SK-N-MC (cell line): ENCODE measurements at regions not wholly inside any gene's neighbourhood (a gene's known extent, or its start where the extent isn't known, plus 50 kb on each side); places are given as distances from the start of the nearest gene placed in this dataset.

Experiments used
- DNase-seq: peaks from one replicate; pipeline ENCODE4 v3.0.0-alpha.2; 2011; ENCODE audit warnings: low read depth, low spot score
- H3K27ac ChIP-seq: fragments of 200-600 bp; sonication (generic); 2 replicates; pipeline ENCODE4 v1.5.1; 2016; ENCODE audit warnings: mixed run types
- H3K36me3 ChIP-seq: fragments of 200-600 bp; sonication (generic); 2 replicates; pipeline ENCODE4 v1.6.1; 2017; ENCODE audit warnings: antibody characterized with exemption, low read length, mixed read lengths; ENCODE audit not compliant: insufficient read depth
- H3K4me3 ChIP-seq: fragments of 200-600 bp; sonication (generic); 2 replicates; pipeline ENCODE4 v1.5.1; 2016
- H3K9ac ChIP-seq: fragments of 200-600 bp; sonication (generic); 2 replicates; pipeline ENCODE4 v1.8.0; 2017; ENCODE audit warnings: mixed run types, mixed read lengths; ENCODE audit not compliant: insufficient read length
- H3K9me3 ChIP-seq: fragments of 200-600 bp; sonication (generic); 2 replicates; pipeline ENCODE4 v1.6.1; 2017; ENCODE audit warnings: low read depth, mild to moderate bottlenecking, antibody characterized with exemption, low read length, moderate library complexity, mixed read lengths
- EZH2 ChIP-seq: fragments of 200-600 bp; sonication (generic); IDR thresholded peaks from one replicate; pipeline ENCODE4 v1.6.1; 2017; ENCODE audit warnings: antibody characterized with exemption
- FOXP2 ChIP-seq: optimal IDR thresholded peaks from 2 replicates; pipeline ENCODE3; 2011; ENCODE audit warnings: mild to moderate bottlenecking, moderate library complexity; ENCODE audit not compliant: insufficient read depth; ENCODE audit errors: extremely low read length, control extremely low read depth
- POLR2AphosphoS5 ChIP-seq: IDR thresholded peaks from 2 replicates; pipeline ENCODE4 v1.6.1; 2012; ENCODE audit warnings: mild to moderate bottlenecking, low read depth, low read length, borderline replicate concordance

- Histone ChIP-seq H3K9me3 (no peaks in the 10 kb centered on the region), H3K36me3 (no peaks in the 10 kb centered on the region), H3K27ac (no peak overlapping the region), H3K4me3 (no peak overlapping the region), H3K9ac (no peak overlapping the region)
- DNase-seq = no peak
- TF ChIP-seq EZH2 (no peak), POLR2AphosphoS5 (no peak), FOXP2 (no peak)
Observed at GRCh38 chr1:182126272-182126800, 64.8 kb upstream of the ZNF648 start.

DNA sequence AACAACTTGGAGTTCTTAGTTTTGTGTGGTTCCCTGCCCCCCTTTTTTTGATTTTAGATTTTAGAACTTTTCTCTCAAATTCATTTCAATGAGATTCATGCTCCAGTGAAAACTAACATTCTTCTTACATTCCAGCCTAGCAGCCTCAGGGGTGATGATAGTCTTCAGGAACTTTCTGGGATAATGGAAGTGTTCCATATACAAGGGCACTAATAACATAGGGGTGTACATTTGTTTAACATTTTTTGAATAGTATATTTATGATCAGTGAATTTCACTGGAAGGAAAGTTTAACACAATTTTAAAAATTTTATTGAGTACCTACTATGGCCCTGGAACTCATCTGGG lies 61.4 kb upstream of the ZNF648 start:
- no peak for DNase-seq
- TF ChIP-seq EZH2 (no peak), FOXP2 (no peak), POLR2AphosphoS5 (no peak)

DNA sequence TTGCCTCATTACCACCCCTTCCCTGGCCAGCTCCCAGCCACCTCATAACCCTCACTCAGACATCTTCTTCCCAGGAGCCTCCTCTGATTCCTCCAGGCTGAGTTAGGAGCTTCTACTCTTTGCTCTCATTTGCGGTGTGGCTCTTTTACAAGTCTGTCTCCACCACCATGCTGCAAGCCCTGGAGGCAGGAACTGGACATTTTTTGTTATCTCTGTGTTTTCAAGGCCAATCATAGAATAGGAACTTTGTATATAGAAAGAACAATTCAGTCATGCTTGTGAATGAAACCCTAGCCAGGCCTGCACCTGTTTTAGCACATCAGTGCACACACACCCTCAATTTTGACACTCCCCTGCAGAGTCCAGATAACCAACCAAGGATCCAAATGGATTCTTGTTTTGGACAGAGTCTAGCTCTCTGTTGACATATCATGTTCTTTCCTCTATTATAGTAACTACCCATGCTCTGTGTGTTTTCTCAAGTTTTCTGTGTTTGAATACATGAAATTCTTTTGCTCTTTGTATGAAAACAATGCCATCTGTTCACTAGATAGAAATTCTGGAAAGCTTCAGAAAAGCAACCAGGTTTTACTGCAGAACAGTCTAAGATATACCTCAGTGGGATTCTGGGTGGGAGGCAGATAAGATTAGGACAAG lies 60.9 kb upstream of the ZNF648 start:
- TF ChIP-seq POLR2AphosphoS5 (no peak), FOXP2 (no peak), EZH2 (no peak)
- Histone ChIP-seq H3K9me3 (no peaks in the 10 kb centered on the region), H3K27ac (no peak overlapping the region), H3K4me3 (no peak overlapping the region), H3K9ac (no peak overlapping the region), H3K36me3 (no peaks in the 10 kb centered on the region)
- no peak for DNase-seq

More for the DNA sequence above, 61.4 kb upstream of the ZNF648 start:
- no peaks in the 10 kb centered on the region for H3K9me3 ChIP-seq
- no peak overlapping the region for H3K27ac ChIP-seq
- no peak overlapping the region for H3K4me3 ChIP-seq
- no peaks in the 10 kb centered on the region for H3K36me3 ChIP-seq
- H3K9ac ChIP-seq = no peak overlapping the region

GRCh38 chr1:182121787-182122186 lies 60.3 kb upstream of the ZNF648 start:
- Histone ChIP-seq H3K27ac (no peak overlapping the region), H3K9ac (no peak overlapping the region), H3K9me3 (no peaks in the 10 kb centered on the region), H3K4me3 (no peak overlapping the region), H3K36me3 (no peaks in the 10 kb centered on the region)
- no peak for TF ChIP-seq POLR2AphosphoS5
- TF ChIP-seq FOXP2 = no peak
- DNase-seq = no peak

GRCh38 chr1:182120411-182121258 lies 59.1 kb upstream of the ZNF648 start:
- Histone ChIP-seq H3K9ac (no peak overlapping the region), H3K4me3 (no peak overlapping the region), H3K27ac (no peak overlapping the region), H3K9me3 (no peaks in the 10 kb centered on the region), H3K36me3 (no peaks in the 10 kb centered on the region)
- TF ChIP-seq EZH2 (no peak), POLR2AphosphoS5 (no peak), FOXP2 (no peak)
- no peak for DNase-seq

GRCh38 chr1:182119631-182120030 lies 58.1 kb upstream of the ZNF648 start:
- no peak overlapping the region for H3K4me3 ChIP-seq
- H3K27ac ChIP-seq = no peak overlapping the region
- H3K36me3 ChIP-seq = no peaks in the 10 kb centered on the region
- H3K9me3 ChIP-seq = no peaks in the 10 kb centered on the region
- TF ChIP-seq POLR2AphosphoS5 = no peak
- TF ChIP-seq FOXP2 = no peak
- TF ChIP-seq EZH2 = no peak
- DNase-seq = no peak
- no peak overlapping the region for H3K9ac ChIP-seq

- no peaks in the 10 kb centered on the region for H3K36me3 ChIP-seq
- H3K27ac ChIP-seq = no peak overlapping the region
- H3K9ac ChIP-seq = no peak overlapping the region
- TF ChIP-seq EZH2 = no peak
- no peak for TF ChIP-seq POLR2AphosphoS5
- TF ChIP-seq FOXP2 = no peak
- no peaks in the 10 kb centered on the region for H3K9me3 ChIP-seq
- H3K4me3 ChIP-seq = no peak overlapping the region
- DNase-seq = no peak
Observed at GRCh38 chr1:182118851-182119250, 57.3 kb upstream of the ZNF648 start.

- Histone ChIP-seq H3K9me3 (no peaks in the 10 kb centered on the region), H3K27ac (no peak overlapping the region), H3K9ac (no peak overlapping the region), H3K4me3 (no peak overlapping the region), H3K36me3 (no peaks in the 10 kb centered on the region)
- no peak for TF ChIP-seq EZH2
- TF ChIP-seq FOXP2 = no peak
- no peak for TF ChIP-seq POLR2AphosphoS5
- DNase-seq = no peak
Observed at GRCh38 chr1:182114627-182115023, 53.1 kb upstream of the ZNF648 start.
